ENCODE measurements at regions not wholly inside any gene's neighbourhood (a gene's known extent, or its start where the extent isn't known, plus 50 kb on each side); places are given as distances from the start of the nearest gene placed in this dataset.
A peak's percentile ranks its signal among the peaks of the same experiment; 100 is the strongest.
"Not testable (repeated sequence)": the region's sequence is repeated elsewhere in the genome, so short reads cannot be mapped to it uniquely, and the experiment has no call there.

GRCh38 chr12:87233671-87234070, 795.5 kb downstream of the C12orf50 start:
- peak; percentile 22 for DNase-seq

- DNase-seq: no peak
These were observed 797.4 kb downstream of the C12orf50 start for GRCh38 chr12:87231818-87232217.

GRCh38 chr12:87230441-87230840, 798.8 kb downstream of the C12orf50 start:
- DNase-seq: no peak

- peak; percentile 65 for DNase-seq
These were observed 802.0 kb downstream of the C12orf50 start for GRCh38 chr12:87227162-87227561.

GRCh38 chr12:87217491-87217890, 811.7 kb downstream of the C12orf50 start:
- peak; percentile 14 for DNase-seq

- peak; percentile 43 for DNase-seq
These were observed 812.8 kb downstream of the C12orf50 start for GRCh38 chr12:87216436-87216835.

- DNase-seq: no peak
These were observed 827.0 kb downstream of the C12orf50 start for GRCh38 chr12:87202189-87202588.

- no peak for DNase-seq
These were observed 827.6 kb downstream of the C12orf50 start for GRCh38 chr12:87201598-87201997.

GRCh38 chr12:87200289-87200979, 828.8 kb downstream of the C12orf50 start:
- no peak for DNase-seq

GRCh38 chr12:87198181-87198580, 831.0 kb downstream of the C12orf50 start:
- DNase-seq: no peak

- peak; percentile 56 for DNase-seq
These were observed 832.9 kb downstream of the C12orf50 start for GRCh38 chr12:87196321-87196720.

- DNase-seq: not testable (repeated sequence)
These were observed 834.8 kb downstream of the C12orf50 start for GRCh38 chr12:87194389-87194788.

- DNase-seq: no peak
These were observed 843.8 kb downstream of the C12orf50 start for GRCh38 chr12:87185367-87185766.

GRCh38 chr12:87182696-87183233, 846.4 kb downstream of the C12orf50 start:
- DNase-seq: no peak

- DNase-seq: no peak
These were observed 857.8 kb downstream of the C12orf50 start for GRCh38 chr12:87171356-87171755.

- DNase-seq: no peak
These were observed 860.2 kb downstream of the C12orf50 start for GRCh38 chr12:87169010-87169409.

GRCh38 chr12:87165733-87166375, 863.3 kb downstream of the C12orf50 start:
- no peak for DNase-seq

- no peak for DNase-seq
These were observed 866.1 kb downstream of the C12orf50 start for GRCh38 chr12:87163122-87163521.

- DNase-seq: no peak
These were observed 868.2 kb downstream of the C12orf50 start for GRCh38 chr12:87160848-87161601.

- DNase-seq: peak; percentile 91
These were observed 871.4 kb downstream of the C12orf50 start for GRCh38 chr12:87157791-87158190.

GRCh38 chr12:87155621-87156020, 873.6 kb downstream of the C12orf50 start:
- peak; percentile 45 for DNase-seq

GRCh38 chr12:87152841-87153528, 876.2 kb downstream of the C12orf50 start:
- no peak for DNase-seq

GRCh38 chr12:87152075-87152474, 877.1 kb downstream of the C12orf50 start:
- DNase-seq: no peak
